Raji (cell line): ENCODE measurements at regions not wholly inside any gene's neighbourhood (a gene's known extent, or its start where the extent isn't known, plus 50 kb on each side); places are given as distances from the start of the nearest gene placed in this dataset.

Experiments used
- POLR2A ChIP-seq: IDR thresholded peaks from 2 replicates; pipeline ENCODE4 v1.6.1; 2011; ENCODE audit warnings: low read depth, low read length, control low read depth; ENCODE audit not compliant: insufficient read depth

- no peak for TF ChIP-seq POLR2A
Measured at GRCh38 chr1:37404711-37405110, 69.7 kb upstream of the ZC3H12A start.

- TF ChIP-seq POLR2A: no peak
Measured at GRCh38 chr1:37410105-37410504, 64.3 kb upstream of the ZC3H12A start.

GRCh38 chr1:37410815-37411214, 63.6 kb upstream of the ZC3H12A start:
- no peak for TF ChIP-seq POLR2A

GRCh38 chr1:37415611-37416244, 58.7 kb upstream of the ZC3H12A start:
- no peak for TF ChIP-seq POLR2A

DNA sequence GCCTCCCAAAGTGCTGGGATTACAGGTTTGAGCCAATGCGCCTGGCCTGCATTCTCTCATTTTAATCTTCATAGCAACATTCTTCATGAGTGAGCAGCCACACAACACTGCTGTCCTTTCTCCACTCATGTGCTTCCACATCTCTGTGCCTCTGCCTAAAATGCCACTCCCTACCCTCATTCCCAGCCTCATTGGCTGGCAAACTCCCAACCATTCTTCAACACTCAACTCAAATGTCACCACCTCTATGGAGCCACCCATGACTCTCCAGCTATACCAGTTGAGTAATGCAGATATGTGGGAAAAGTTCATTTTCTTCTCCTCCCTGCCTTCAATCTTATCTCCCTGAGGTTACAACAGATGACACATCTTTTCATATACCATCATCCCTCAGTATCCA, 53.9 kb upstream of the ZC3H12A start:
- no peak for TF ChIP-seq POLR2A

DNA sequence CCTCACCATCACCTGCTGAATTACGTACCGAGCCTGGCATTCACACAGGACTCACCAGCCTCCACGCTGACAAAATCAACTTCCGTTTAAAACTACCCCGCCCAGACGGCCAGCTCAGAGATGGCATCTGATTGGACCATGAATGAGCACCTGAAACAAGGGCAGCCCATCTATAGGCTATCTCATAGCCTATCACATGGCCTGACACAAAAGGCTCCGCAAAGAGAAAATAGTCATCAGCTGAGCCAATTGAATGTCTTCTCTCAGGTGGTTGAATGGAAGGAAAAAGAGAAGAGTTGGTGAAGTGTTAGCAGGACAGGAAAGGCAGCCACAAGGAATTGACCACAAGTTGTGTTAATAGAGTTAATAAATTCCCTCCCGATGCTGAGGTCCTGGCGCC, 50.6 kb upstream of the ZC3H12A start:
- no peak for TF ChIP-seq POLR2A

GRCh38 chr1:37424523-37424922, 49.9 kb upstream of the ZC3H12A start:
- TF ChIP-seq POLR2A: no peak
